ES-I3 (cell line): ENCODE measurements at regions not wholly inside any gene's neighbourhood (a gene's known extent, or its start where the extent isn't known, plus 50 kb on each side); places are given as distances from the start of the nearest gene placed in this dataset.

Experiments used
- H3K36me3 ChIP-seq: 2 replicates; pipeline ENCODE4 v1.6.1; 2013; ENCODE audit warnings: mild to moderate bottlenecking, low read length, control low read depth, moderate library complexity; ENCODE audit not compliant: insufficient read depth
- H3K4me1 ChIP-seq: 2 replicates; pipeline ENCODE4 v1.6.1; 2013; ENCODE audit warnings: mild to moderate bottlenecking, control low read depth, low read length; ENCODE audit not compliant: insufficient read depth
- H3K9ac ChIP-seq: 2 replicates; pipeline ENCODE4 v1.6.1; 2013; ENCODE audit warnings: low read depth, mild to moderate bottlenecking, low read length, moderate library complexity
- H3K9me3 ChIP-seq: 2 replicates; pipeline ENCODE4 v1.6.1; 2013; ENCODE audit warnings: mild to moderate bottlenecking, low read length, moderate library complexity; ENCODE audit not compliant: control insufficient read depth, insufficient read depth

- Histone ChIP-seq H3K36me3 (no peaks in the 10 kb centered on the region), H3K9ac (no peak overlapping the region), H3K9me3 (no peaks in the 10 kb centered on the region), H3K4me1 (peaks cover 25% of the 10 kb centered on the region)
These were observed 57.0 kb downstream of the PHLDA1 start for GRCh38 chr12:75974323-75975187.

GRCh38 chr12:75971253-75971652 lies 60.3 kb downstream of the PHLDA1 start:
- H3K9ac ChIP-seq, result no peak overlapping the region
- H3K9me3 ChIP-seq, result no peaks in the 10 kb centered on the region
- peaks cover 20% of the 10 kb centered on the region for H3K4me1 ChIP-seq
- no peaks in the 10 kb centered on the region for H3K36me3 ChIP-seq

- no peak overlapping the region; the same call in 1 of the 2 replicates for H3K9ac ChIP-seq
- peaks cover 20% of the 10 kb centered on the region for H3K4me1 ChIP-seq
- H3K36me3 ChIP-seq, result no peaks in the 10 kb centered on the region
- no peaks in the 10 kb centered on the region for H3K9me3 ChIP-seq
These were observed 61.3 kb downstream of the PHLDA1 start for GRCh38 chr12:75970310-75970709.

GRCh38 chr12:75969768-75970167 lies 61.8 kb downstream of the PHLDA1 start:
- peak overlapping the region; percentile 36; the same call in 1 of the 2 replicates for H3K9ac ChIP-seq
- no peaks in the 10 kb centered on the region for H3K9me3 ChIP-seq
- no peaks in the 10 kb centered on the region for H3K36me3 ChIP-seq
- peaks cover 20% of the 10 kb centered on the region for H3K4me1 ChIP-seq

GRCh38 chr12:75965661-75966060 lies 65.9 kb downstream of the PHLDA1 start:
- Histone ChIP-seq H3K36me3 (no peaks in the 10 kb centered on the region), H3K9ac (no peak overlapping the region), H3K4me1 (peaks cover 20% of the 10 kb centered on the region), H3K9me3 (no peaks in the 10 kb centered on the region)

- Histone ChIP-seq H3K36me3 (no peaks in the 10 kb centered on the region), H3K9ac (no peak overlapping the region), H3K4me1 (peaks cover 22% of the 10 kb centered on the region), H3K9me3 (no peaks in the 10 kb centered on the region)
These were observed 67.4 kb downstream of the PHLDA1 start for GRCh38 chr12:75964150-75964549.

- H3K36me3 ChIP-seq, result no peaks in the 10 kb centered on the region
- no peaks in the 10 kb centered on the region for H3K9me3 ChIP-seq
- H3K4me1 ChIP-seq, result peaks cover 28% of the 10 kb centered on the region
- no peak overlapping the region for H3K9ac ChIP-seq
These were observed 69.7 kb downstream of the PHLDA1 start for GRCh38 chr12:75961878-75962277.

GRCh38 chr12:75960954-75961661 lies 70.5 kb downstream of the PHLDA1 start:
- H3K36me3 ChIP-seq, result no peaks in the 10 kb centered on the region
- no peak overlapping the region for H3K9ac ChIP-seq
- H3K4me1 ChIP-seq, result peaks cover 28% of the 10 kb centered on the region

GRCh38 chr12:75960086-75960910 lies 71.3 kb downstream of the PHLDA1 start:
- no peaks in the 10 kb centered on the region for H3K36me3 ChIP-seq
- H3K9me3 ChIP-seq, result no peaks in the 10 kb centered on the region
- H3K9ac ChIP-seq, result no peak overlapping the region
- H3K4me1 ChIP-seq, result peaks cover 32% of the 10 kb centered on the region

More at GRCh38 chr12:75960954-75961661, 70.5 kb downstream of the PHLDA1 start:
- no peaks in the 10 kb centered on the region for H3K9me3 ChIP-seq

- Histone ChIP-seq H3K9ac (no peak overlapping the region), H3K36me3 (no peaks in the 10 kb centered on the region), H3K9me3 (no peaks in the 10 kb centered on the region), H3K4me1 (peaks cover 34% of the 10 kb centered on the region)
These were observed 72.1 kb downstream of the PHLDA1 start for GRCh38 chr12:75959506-75959905.

- H3K9me3 ChIP-seq, result no peaks in the 10 kb centered on the region
- H3K36me3 ChIP-seq, result no peaks in the 10 kb centered on the region
- peak overlapping the region; percentile 21; the same call in 1 of the 2 replicates for H3K9ac ChIP-seq
- H3K4me1 ChIP-seq, result peaks cover 38% of the 10 kb centered on the region
These were observed 72.5 kb downstream of the PHLDA1 start for GRCh38 chr12:75959060-75959459.

- no peaks in the 10 kb centered on the region for H3K36me3 ChIP-seq
- H3K9me3 ChIP-seq, result no peaks in the 10 kb centered on the region
- no peak overlapping the region for H3K9ac ChIP-seq
- peaks cover 62% of the 10 kb centered on the region for H3K4me1 ChIP-seq
These were observed 76.3 kb downstream of the PHLDA1 start for GRCh38 chr12:75955251-75955650.

GRCh38 chr12:75954749-75955148 lies 76.8 kb downstream of the PHLDA1 start:
- Histone ChIP-seq H3K9me3 (no peaks in the 10 kb centered on the region), H3K4me1 (peaks cover 57% of the 10 kb centered on the region), H3K36me3 (no peaks in the 10 kb centered on the region), H3K9ac (no peak overlapping the region)

GRCh38 chr12:75954041-75954440 lies 77.5 kb downstream of the PHLDA1 start:
- no peaks in the 10 kb centered on the region for H3K36me3 ChIP-seq
- H3K9ac ChIP-seq, result no peak overlapping the region
- no peaks in the 10 kb centered on the region for H3K9me3 ChIP-seq
- H3K4me1 ChIP-seq, result peaks cover 52% of the 10 kb centered on the region
